HCT116 (cell line): ENCODE measurements at regions not wholly inside any gene's neighbourhood (a gene's known extent, or its start where the extent isn't known, plus 50 kb on each side); places are given as distances from the start of the nearest gene placed in this dataset.

Source experiments
- ATAC-seq: fragments of 200-7000 bp; cut with Tn5 transposase; 2 replicates; pipeline ENCODE4 v1.9.1; 2020; ENCODE audit warnings: mild to moderate bottlenecking, moderate library complexity
- BruUV-seq: library from RNA; stranded (reverse); fragments of 400-500 nt; replicated peaks from 2 replicates; lab custom pipeline; 2021; lab: Mats Ljungman, UMichigan
- CTCF ChIA-PET: fragments of 300-600 bp; sonication (Branson Sonifier 250); formaldehyde crosslinking; loops from one replicate; lab custom pipeline; 2021; ENCODE audit warnings: antibody characterized with exemption; lab: Charles Lee
- POLR2A ChIA-PET: fragments of 300-600, 350-600 bp; sonication (Branson Sonifier 250); formaldehyde crosslinking; loops from one replicate; lab custom pipeline; 2021; ENCODE audit warnings: antibody characterized with exemption; lab: Charles Lee
- RAD21 ChIA-PET, 2 experiments: fragments of 300-600 bp; sonication (Branson Sonifier 250); formaldehyde crosslinking; loops; one replicate each; lab custom pipeline; 2023; ENCODE audit warnings: low total read pairs in 2 of 2; ENCODE audit not compliant: uncharacterized antibody in 2 of 2, unreplicated experiment in 2 of 2, low non-redundant PET in 1 of 2; lab: Charles Lee
- DNase-seq: peaks from one replicate; pipeline ENCODE4 v3.0.0-alpha.2; 2010; ENCODE audit warnings: low read depth, low spot score
- H2AFZ ChIP-seq: fragments of 200-600 bp; shearing (Covaris generic), sonication (generic); 2 replicates; pipeline ENCODE4 v1.6.1; 2017; ENCODE audit warnings: low read depth, mixed run types, mixed read lengths, antibody characterized with exemption, low read length; ENCODE audit not compliant: poor library complexity, severe bottlenecking
- H3K27ac ChIP-seq: 2 replicates; pipeline ENCODE4 v1.5.1; 2012; ENCODE audit warnings: low read depth, low read length
- H3K27me3 ChIP-seq: fragments of 200-600 bp; sonication (generic); 2 replicates; pipeline ENCODE4 v1.6.1; 2016; ENCODE audit warnings: mixed run types, low read length, mixed read lengths; ENCODE audit not compliant: insufficient read depth
- H3K36me3 ChIP-seq, 2 experiments: fragments of 200-500 bp in 1 of 2; fragments of 200-600 bp in 1 of 2; sonication (Bioruptor generic) in 1 of 2; sonication (generic) in 1 of 2; 2 replicates each; pipeline versions ENCODE4 v1.5.1 to v1.6.1; 2014 to 2016; ENCODE audit warnings: low read length in 2 of 2, inconsistent platforms in 1 of 2, mixed read lengths in 1 of 2, mixed run types in 1 of 2; ENCODE audit not compliant: insufficient read depth in 2 of 2, control insufficient read depth in 1 of 2
- H3K4me1 ChIP-seq, 2 experiments: fragments of 200-600 bp in 1 of 2; sonication (generic) in 1 of 2; 2 replicates each; pipeline versions ENCODE4 v1.5.1 to v1.6.1; 2012 to 2017; ENCODE audit warnings: low read length in 2 of 2, inconsistent platforms in 1 of 2, mild to moderate bottlenecking in 1 of 2, mixed read lengths in 1 of 2, mixed run types in 1 of 2, moderate library complexity in 1 of 2; ENCODE audit not compliant: insufficient read depth in 2 of 2, control insufficient read depth in 1 of 2
- H3K4me2 ChIP-seq: fragments of 200-600 bp; sonication (generic); 2 replicates; pipeline ENCODE4 v1.6.1; 2017; ENCODE audit warnings: mixed run types, low read length, mixed read lengths
- H3K4me3 ChIP-seq, 2 experiments: fragments of 200-600 bp in 1 of 2; sonication (generic) in 1 of 2; replicated peaks in 1 of 2; 2 replicates each; pipeline ENCODE4 v1.5.1; 2011 to 2016; ENCODE audit warnings: low read length in 2 of 2, control low read depth in 1 of 2, low read depth in 1 of 2, mild to moderate bottlenecking in 1 of 2, mixed read lengths in 1 of 2, mixed run types in 1 of 2
- H3K79me2 ChIP-seq: fragments of 200-600 bp; sonication (generic); 2 replicates; pipeline ENCODE4 v1.6.1; 2017; ENCODE audit warnings: mild to moderate bottlenecking, mixed run types, low read length, moderate library complexity, mixed read lengths; ENCODE audit not compliant: insufficient read depth
- H3K9ac ChIP-seq: fragments of 200-600 bp; sonication (generic); 2 replicates; pipeline ENCODE4 v1.6.1; 2016; ENCODE audit warnings: low read length, mixed read lengths
- H3K9me2 ChIP-seq: fragments of 200-600 bp; sonication (generic), shearing (Covaris generic); 2 replicates; pipeline ENCODE4 v1.6.1; 2017; ENCODE audit warnings: mixed run types, mild to moderate bottlenecking, moderate library complexity; ENCODE audit not compliant: insufficient read depth
- H3K9me3 ChIP-seq, 2 experiments: fragments of 200-500 bp in 1 of 2; fragments of 200-600 bp in 1 of 2; sonication (Bioruptor generic) in 1 of 2; sonication (generic) in 1 of 2; 2 replicates each; pipeline ENCODE4 v1.6.1; 2014 to 2017; ENCODE audit warnings: low read length in 2 of 2, mixed read lengths in 2 of 2, inconsistent platforms in 1 of 2, low read depth in 1 of 2, mild to moderate bottlenecking in 1 of 2, mixed run types in 1 of 2, moderate library complexity in 1 of 2; ENCODE audit not compliant: control insufficient read depth in 1 of 2, insufficient read depth in 1 of 2
- H4K20me1 ChIP-seq: fragments of 200-600 bp; sonication (generic), shearing (Covaris generic); 2 replicates; pipeline ENCODE4 v1.6.1; 2017; ENCODE audit warnings: mixed run types, mild to moderate bottlenecking, moderate library complexity; ENCODE audit not compliant: insufficient read depth
- CTCF ChIP-seq, 3 experiments: fragments of 200-600 bp in 1 of 3; sonication (generic) in 1 of 3; IDR thresholded peaks in 2 of 3; conservative IDR thresholded peaks in 1 of 3; 2 replicates each; pipeline ENCODE4 v1.5.1; 2012 to 2017; ENCODE audit warnings: low read depth in 2 of 3, low read length in 2 of 3, antibody characterized with exemption in 1 of 3, borderline replicate concordance in 1 of 3, control low read depth in 1 of 3, mild to moderate bottlenecking in 1 of 3, mixed read lengths in 1 of 3, mixed run types in 1 of 3, moderate library complexity in 1 of 3; ENCODE audit not compliant: insufficient read depth in 1 of 3
- EGR1 ChIP-seq: IDR thresholded peaks from 2 replicates; pipeline ENCODE4 v1.6.1; 2012; ENCODE audit warnings: low read depth
- ELF1 ChIP-seq: IDR thresholded peaks from 2 replicates; pipeline ENCODE4 v1.6.1; 2012; ENCODE audit warnings: low read depth, borderline replicate concordance
- EZH2 ChIP-seq: fragments of 200-600 bp; sonication (generic); IDR thresholded peaks from 2 replicates; pipeline ENCODE4 v1.6.1; 2017; ENCODE audit warnings: antibody characterized with exemption, mixed run types
- POLR2AphosphoS5 ChIP-seq: IDR thresholded peaks from 2 replicates; pipeline ENCODE4 v1.6.1; 2011; ENCODE audit warnings: mild to moderate bottlenecking, low read depth, low read length, moderate library complexity
- SIN3A ChIP-seq: IDR thresholded peaks from 2 replicates; pipeline ENCODE4 v1.6.1; 2012; ENCODE audit warnings: low read depth
- SRF ChIP-seq: IDR thresholded peaks from 2 replicates; pipeline ENCODE4 v1.6.1; 2012; ENCODE audit warnings: low read depth
- YY1 ChIP-seq: IDR thresholded peaks from 2 replicates; pipeline ENCODE4 v1.6.1; 2011; ENCODE audit warnings: low read length, low read depth, moderate library complexity, mild to moderate bottlenecking; ENCODE audit not compliant: insufficient replicate concordance; ENCODE audit errors: extremely low read depth
- ZFX ChIP-seq: fragments of 450-650 bp; IDR thresholded peaks from 2 replicates; pipeline ENCODE4 v1.6.1; 2017
- intact Hi-C: fragments of 100-400 bp; cut with micrococcal nuclease; formaldehyde crosslinking; loops from 2 replicates; pipeline ENCODE4 v1.10.0; 2022

- no TSS peak for BruUV-seq
- Histone ChIP-seq H3K27ac (no peak overlapping the region), H4K20me1 (no peaks in the 10 kb centered on the region), H3K9ac (no peak overlapping the region), H3K27me3 (no peaks in the 10 kb centered on the region), H2AFZ (no peak overlapping the region), H3K36me3 (no peaks in the 10 kb centered on the region)
- no peak for ATAC-seq
- CTCF ChIA-PET, result no interaction called here
- intact Hi-C loops, result no loop called here
- TF ChIP-seq POLR2AphosphoS5 (no peak), ZFX (no peak), EZH2 (no peak), YY1 (no peak), ELF1 (no peak), SIN3A (no peak), CTCF (IDR thresholded peaks at IDR 0.05 in 2 of 3, conservative IDR thresholded peaks at IDR 0.05 in 1 of 3; ENCODE audit: borderline replicate concordance in 1 of 3, insufficient read depth in 1 of 3, low read depth in 2 of 3, low read length in 2 of 3) (no peak), SRF (no peak), EGR1 (no peak)
- TF ChIP-seq, all 23 proteins: peak for 0
- no peak overlapping the region for H3K4me2 ChIP-seq
- H3K4me3 ChIP-seq, result no peak overlapping the region
- no peaks in the 10 kb centered on the region for H3K4me1 ChIP-seq
- no peaks in the 10 kb centered on the region for H3K79me2 ChIP-seq
- no peaks in the 10 kb centered on the region for H3K9me3 ChIP-seq
- H3K9me2 ChIP-seq, result no peaks in the 10 kb centered on the region
- POLR2A ChIA-PET, result no interaction called here
- RAD21 ChIA-PET, result no interaction called here
- no peak for DNase-seq
Measured at GRCh38 chr17:65324611-65325342, 187.6 kb downstream of the RGS9 start.
